ENCODE measurements at regions not wholly inside any gene's neighbourhood (a gene's known extent, or its start where the extent isn't known, plus 50 kb on each side); places are given as distances from the start of the nearest gene placed in this dataset.

DNA sequence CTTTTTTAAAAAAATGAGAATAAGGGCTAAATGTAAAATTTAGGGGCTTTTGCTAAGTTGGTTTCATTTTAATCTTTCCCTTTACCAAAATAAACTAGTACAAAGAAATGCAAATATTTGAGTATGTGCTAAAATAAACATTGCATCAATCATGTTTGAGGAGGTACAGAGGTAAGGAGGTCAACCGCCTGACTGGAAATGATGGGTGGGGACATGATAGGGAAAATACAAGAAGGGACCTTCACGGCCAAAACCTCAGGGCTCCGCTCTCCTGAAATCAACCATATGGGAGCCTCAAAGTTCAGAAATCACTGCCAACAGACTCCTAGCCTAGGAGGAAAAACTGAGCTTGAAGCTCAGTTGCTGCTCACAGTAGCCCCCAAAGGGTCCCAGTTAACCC lies 207.6 kb downstream of the AHR start:
- no peak overlapping the region for H3K4me3 ChIP-seq (ENCODE audit: low read depth, low read length)
- no peak for DNase-seq
- no peaks in the 10 kb centered on the region for H3K4me1 ChIP-seq
- no peaks in the 10 kb centered on the region for H3K36me3 ChIP-seq
- TF ChIP-seq, protein P1, sequence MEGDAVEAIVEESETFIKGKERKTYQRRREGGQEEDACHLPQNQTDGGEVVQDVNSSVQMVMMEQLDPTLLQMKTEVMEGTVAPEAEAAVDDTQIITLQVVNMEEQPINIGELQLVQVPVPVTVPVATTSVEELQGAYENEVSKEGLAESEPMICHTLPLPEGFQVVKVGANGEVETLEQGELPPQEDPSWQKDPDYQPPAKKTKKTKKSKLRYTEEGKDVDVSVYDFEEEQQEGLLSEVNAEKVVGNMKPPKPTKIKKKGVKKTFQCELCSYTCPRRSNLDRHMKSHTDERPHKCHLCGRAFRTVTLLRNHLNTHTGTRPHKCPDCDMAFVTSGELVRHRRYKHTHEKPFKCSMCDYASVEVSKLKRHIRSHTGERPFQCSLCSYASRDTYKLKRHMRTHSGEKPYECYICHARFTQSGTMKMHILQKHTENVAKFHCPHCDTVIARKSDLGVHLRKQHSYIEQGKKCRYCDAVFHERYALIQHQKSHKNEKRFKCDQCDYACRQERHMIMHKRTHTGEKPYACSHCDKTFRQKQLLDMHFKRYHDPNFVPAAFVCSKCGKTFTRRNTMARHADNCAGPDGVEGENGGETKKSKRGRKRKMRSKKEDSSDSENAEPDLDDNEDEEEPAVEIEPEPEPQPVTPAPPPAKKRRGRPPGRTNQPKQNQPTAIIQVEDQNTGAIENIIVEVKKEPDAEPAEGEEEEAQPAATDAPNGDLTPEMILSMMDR (IDR thresholded peaks at IDR 0.05; ENCODE audit: low read depth, low read length) = no peak
- H3K9me3 ChIP-seq = no peaks in the 10 kb centered on the region
- H3K27me3 ChIP-seq = no peaks in the 10 kb centered on the region

DNA sequence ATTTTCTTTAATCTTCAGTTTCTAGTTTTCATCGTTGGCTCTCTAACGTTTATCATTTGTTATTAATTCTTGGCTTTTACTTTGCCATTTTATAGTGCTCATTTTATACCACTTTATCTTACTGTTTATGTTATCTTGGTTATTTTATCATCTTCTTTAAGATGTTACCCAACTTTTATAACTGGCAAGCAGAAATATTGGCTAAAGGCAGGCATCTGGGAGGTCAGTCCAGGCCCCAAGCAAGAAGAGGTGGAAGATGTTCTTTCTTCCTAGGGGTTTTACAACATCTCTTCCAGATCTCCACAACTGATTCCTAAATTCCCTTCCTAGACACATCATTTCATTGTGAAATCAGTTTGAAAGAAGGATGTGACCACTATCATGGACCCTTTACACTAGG lies 208.1 kb downstream of the AHR start:
- Histone ChIP-seq H3K36me3 (no peaks in the 10 kb centered on the region), H3K4me1 (no peaks in the 10 kb centered on the region), H3K27me3 (no peaks in the 10 kb centered on the region), H3K9me3 (no peaks in the 10 kb centered on the region), H3K4me3 (ENCODE audit: low read depth, low read length) (no peak overlapping the region)
- TF ChIP-seq, protein P1 (IDR thresholded peaks at IDR 0.05; ENCODE audit: low read depth, low read length) = no peak
- no peak for DNase-seq

DNA sequence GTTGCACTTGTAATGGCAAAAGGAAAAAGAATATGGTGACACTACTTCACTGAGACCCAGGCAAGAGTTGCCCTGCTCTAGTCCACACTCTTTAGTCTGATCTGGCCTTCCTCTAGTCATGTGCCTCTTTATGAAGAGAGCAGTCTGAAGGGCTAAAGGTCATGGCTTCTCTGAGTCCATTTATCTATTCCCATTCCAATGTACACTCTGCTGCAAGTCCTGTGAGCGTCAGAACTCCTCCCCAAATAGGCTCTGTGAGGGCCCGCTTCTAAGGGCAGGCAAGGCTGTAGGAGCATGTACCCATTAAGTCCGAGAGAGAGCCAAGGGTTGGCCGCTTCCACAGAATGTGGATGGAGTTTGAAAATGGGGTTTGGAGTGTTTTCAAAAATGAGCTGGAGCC lies 209.3 kb downstream of the AHR start:
- Histone ChIP-seq H3K4me1 (no peaks in the 10 kb centered on the region), H3K27me3 (no peaks in the 10 kb centered on the region), H3K4me3 (ENCODE audit: low read depth, low read length) (no peak overlapping the region), H3K9me3 (no peaks in the 10 kb centered on the region), H3K36me3 (no peaks in the 10 kb centered on the region)
- no peak for DNase-seq
- TF ChIP-seq, protein P1 (IDR thresholded peaks at IDR 0.05; ENCODE audit: low read depth, low read length) = no peak

DNA sequence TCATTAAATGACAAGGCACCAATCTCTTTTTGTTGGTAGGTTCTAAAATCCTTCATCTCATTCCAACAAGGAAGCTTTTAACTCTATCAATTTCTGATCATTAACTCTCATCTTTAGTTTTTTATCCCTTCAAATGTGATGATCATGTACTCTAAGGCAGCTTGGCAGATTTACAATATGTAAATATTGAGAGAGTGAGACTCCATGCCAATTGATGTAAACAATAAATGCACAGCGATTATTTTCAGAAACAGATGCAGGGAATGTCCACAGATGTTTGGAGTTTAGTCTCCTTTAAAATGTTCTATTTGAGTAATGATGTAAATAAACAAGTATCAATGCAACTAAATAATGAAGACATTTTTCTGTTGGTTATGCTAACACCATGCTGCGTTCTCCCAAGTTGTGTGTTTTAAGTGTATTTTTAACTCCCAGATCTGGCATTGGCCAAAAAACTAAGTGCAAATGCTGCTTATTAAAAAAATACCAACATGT lies 213.8 kb downstream of the AHR start:
- TF ChIP-seq, protein P1 (IDR thresholded peaks at IDR 0.05; ENCODE audit: low read depth, low read length) = no peak
- Histone ChIP-seq H3K36me3 (no peaks in the 10 kb centered on the region), H3K4me1 (no peaks in the 10 kb centered on the region), H3K4me3 (ENCODE audit: low read depth, low read length) (no peak overlapping the region), H3K27me3 (no peaks in the 10 kb centered on the region), H3K9me3 (no peaks in the 10 kb centered on the region)
- DNase-seq = no peak

DNA sequence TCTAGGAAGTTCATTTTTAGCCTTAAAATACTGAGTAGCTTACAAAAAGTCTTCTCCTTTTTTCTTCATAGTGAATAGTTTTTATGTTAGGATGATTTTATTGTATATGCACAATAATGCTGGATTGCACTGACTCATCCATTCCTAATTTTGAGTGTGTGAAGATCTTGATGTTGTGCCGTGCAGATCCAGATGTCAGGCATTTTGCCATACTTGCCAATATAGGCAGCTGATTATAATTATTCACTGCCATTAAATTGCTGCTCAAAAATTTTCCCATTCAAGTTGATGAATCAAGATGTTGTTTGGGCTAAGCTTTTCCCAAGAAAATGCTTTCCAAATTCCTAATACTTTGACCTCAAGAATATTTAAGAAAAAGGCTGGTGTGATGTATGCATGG lies 218.3 kb downstream of the AHR start:
- no peak overlapping the region for H3K4me3 ChIP-seq (ENCODE audit: low read depth, low read length)
- TF ChIP-seq, protein P1 (IDR thresholded peaks at IDR 0.05; ENCODE audit: low read depth, low read length) = no peak
- H3K27me3 ChIP-seq = no peaks in the 10 kb centered on the region
- DNase-seq = no peak
- no peaks in the 10 kb centered on the region for H3K4me1 ChIP-seq
- no peaks in the 10 kb centered on the region for H3K36me3 ChIP-seq
- no peaks in the 10 kb centered on the region for H3K9me3 ChIP-seq

DNA sequence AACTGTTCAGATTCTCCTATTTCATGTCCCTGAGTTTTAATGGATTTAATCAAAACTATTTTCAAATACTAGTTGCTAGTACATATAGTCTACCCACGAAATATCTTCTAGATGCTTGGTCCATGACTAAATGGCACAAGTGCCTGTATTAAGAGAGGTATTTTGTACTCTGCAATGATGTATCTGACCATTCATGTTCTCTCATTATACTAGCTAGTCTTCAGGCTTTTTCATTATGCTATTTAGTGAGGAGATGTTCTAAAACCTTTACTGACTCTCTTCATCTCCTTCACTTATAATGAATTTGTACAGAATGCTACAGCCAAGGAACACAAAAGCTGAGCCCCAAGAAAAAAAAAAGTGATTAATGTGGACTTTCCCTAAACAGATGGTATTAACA lies 222.5 kb downstream of the AHR start:
- Histone ChIP-seq H3K36me3 (no peaks in the 10 kb centered on the region), H3K4me3 (ENCODE audit: low read depth, low read length) (no peak overlapping the region), H3K4me1 (no peaks in the 10 kb centered on the region), H3K27me3 (no peaks in the 10 kb centered on the region), H3K9me3 (no peaks in the 10 kb centered on the region)
- DNase-seq = no peak
- TF ChIP-seq, protein P1 (IDR thresholded peaks at IDR 0.05; ENCODE audit: low read depth, low read length) = no peak
